ENCODE measurements at regions not wholly inside any gene's neighbourhood (a gene's known extent, or its start where the extent isn't known, plus 50 kb on each side); places are given as distances from the start of the nearest gene placed in this dataset.

GRCh38 chr6:12403201-12403826 is 113.2 kb downstream of the EDN1 start:
- DNase-seq (ENCODE audit: low spot score) (no peak), ATAC-seq (no peak)
- no peak for TF ChIP-seq TCF7 (CRISPR knock-in tag; IDR thresholded peaks at IDR 0.05; ENCODE audit: low read depth)
- no peak for TF ChIP-seq CDX4 (CRISPR knock-in tag; IDR thresholded peaks at IDR 0.05; ENCODE audit: borderline replicate concordance)
- TF ChIP-seq NR2C2 (CRISPR knock-in tag; IDR thresholded peaks at IDR 0.05), result no peak
- no peak for TF ChIP-seq PREB (CRISPR knock-in tag; IDR thresholded peaks at IDR 0.05; ENCODE audit: borderline replicate concordance)
- no peak for TF ChIP-seq ZBTB43 (CRISPR knock-in tag; IDR thresholded peaks at IDR 0.05)
- no peak for TF ChIP-seq ZNF512 (CRISPR knock-in tag; IDR thresholded peaks at IDR 0.05; ENCODE audit: borderline replicate concordance)
- TF ChIP-seq ZNF396 (CRISPR knock-in tag; IDR thresholded peaks at IDR 0.05; ENCODE audit: borderline replicate concordance), result no peak
- TF ChIP-seq MAX (CRISPR knock-in tag; IDR thresholded peaks at IDR 0.05), result no peak
- no peak for TF ChIP-seq GRHL2 (CRISPR knock-in tag; IDR thresholded peaks at IDR 0.05; ENCODE audit: insufficient replicate concordance, severe bottlenecking)
- no peak for TF ChIP-seq ATF2 (CRISPR knock-in tag; IDR thresholded peaks at IDR 0.05; ENCODE audit: borderline replicate concordance, low read depth)
- no peak for TF ChIP-seq ZNF671 (CRISPR knock-in tag; IDR thresholded peaks at IDR 0.05)
- no peak for TF ChIP-seq GTF2I (CRISPR knock-in tag; conservative IDR thresholded peaks at IDR 0.05)
- no peak for TF ChIP-seq SMAD3 (CRISPR knock-in tag; IDR thresholded peaks at IDR 0.05; ENCODE audit: borderline replicate concordance)
- TF ChIP-seq USF2 (CRISPR knock-in tag; IDR thresholded peaks at IDR 0.05), result no peak
- no peak for TF ChIP-seq FOXJ3 (CRISPR knock-in tag; IDR thresholded peaks at IDR 0.05; ENCODE audit: borderline replicate concordance)
- TF ChIP-seq ZNF263 (CRISPR knock-in tag; IDR thresholded peaks at IDR 0.05; ENCODE audit: low read depth), result no peak
- Mint-ChIP-seq H3K9me3 (peaks cover 10% of the 10 kb centered on the region), H3K4me1 (peaks cover 5% of the 10 kb centered on the region), H3K36me3 (no peaks in the 10 kb centered on the region), H3K27me3 (ENCODE audit: low read depth) (no peaks in the 10 kb centered on the region), H3K4me3 (no peak overlapping the region), H3K27ac (no peak overlapping the region)
- ChIA-PET POLR2A (no interaction called here), CTCF (no interaction called here)

- Mint-ChIP-seq H3K9me3 (peaks cover 10% of the 10 kb centered on the region), H3K4me3 (no peak overlapping the region), H3K36me3 (no peaks in the 10 kb centered on the region), H3K27ac (no peak overlapping the region), H3K27me3 (ENCODE audit: low read depth) (no peaks in the 10 kb centered on the region), H3K4me1 (peaks cover 5% of the 10 kb centered on the region)
- ChIA-PET POLR2A (no interaction called here), CTCF (no interaction called here)
- no peak for DNase-seq (ENCODE audit: low spot score)
- no peak for ATAC-seq
- no peak for TF ChIP-seq NR3C1 (CRISPR knock-in tag; conservative IDR thresholded peaks at IDR 0.05; ENCODE audit: low read depth)
- no peak for TF ChIP-seq E2F4 (CRISPR knock-in tag; IDR thresholded peaks at IDR 0.05; ENCODE audit: borderline replicate concordance, low read depth)
- no peak for TF ChIP-seq ZNF232 (CRISPR knock-in tag; IDR thresholded peaks at IDR 0.05)
- no peak for TF ChIP-seq MLX (CRISPR knock-in tag; IDR thresholded peaks at IDR 0.05)
- no peak for TF ChIP-seq PREB (CRISPR knock-in tag; IDR thresholded peaks at IDR 0.05; ENCODE audit: borderline replicate concordance)
- no peak for TF ChIP-seq GABPB1 (CRISPR knock-in tag; IDR thresholded peaks at IDR 0.05)
- TF ChIP-seq TCF7 (CRISPR knock-in tag; IDR thresholded peaks at IDR 0.05; ENCODE audit: low read depth), result no peak
- TF ChIP-seq CBFB (CRISPR knock-in tag; IDR thresholded peaks at IDR 0.05; ENCODE audit: low read depth), result no peak
- TF ChIP-seq ESRRA (CRISPR knock-in tag; IDR thresholded peaks at IDR 0.05; ENCODE audit: borderline replicate concordance), result no peak
Measured at GRCh38 chr6:12403947-12404647, 113.9 kb downstream of the EDN1 start.
